ENCODE measurements at regions not wholly inside any gene's neighbourhood (a gene's known extent, or its start where the extent isn't known, plus 50 kb on each side); places are given as distances from the start of the nearest gene placed in this dataset.

DNA sequence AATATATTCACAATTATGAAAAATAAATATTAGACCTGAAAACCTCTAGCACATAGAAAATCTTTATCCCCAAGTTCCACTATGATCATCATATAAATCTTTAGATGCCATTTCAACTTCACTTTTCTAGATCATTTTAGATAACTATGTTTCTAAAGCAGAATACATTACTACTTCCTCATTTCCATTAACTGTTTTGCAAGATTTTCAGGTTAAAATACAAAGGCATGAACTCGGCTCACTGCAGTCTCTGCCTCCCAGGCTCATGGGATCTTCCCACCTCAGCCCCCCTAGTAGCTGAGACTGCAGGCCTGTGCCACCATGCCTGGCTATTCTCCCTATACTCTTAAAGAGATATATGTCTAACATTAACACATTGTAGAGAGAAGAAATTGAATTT lies 1365.9 kb upstream of the AGA start:
- Histone ChIP-seq H3K27ac (ENCODE audit: low read length) (no peak overlapping the region), H3K79me2 (ENCODE audit: insufficient read depth, low read length) (no peaks in the 10 kb centered on the region), H3K9me3 (ENCODE audit: insufficient read depth, low read length, severe bottlenecking) (no peaks in the 10 kb centered on the region), H3K4me1 (ENCODE audit: insufficient read depth, low read length) (no peaks in the 10 kb centered on the region), H3K9ac (ENCODE audit: low read depth, low read length) (no peak overlapping the region), H2AFZ (ENCODE audit: low read depth, low read length) (no peak overlapping the region), H3K4me3 (ENCODE audit: low read depth in 1 of 2, low read length in 2 of 2) (no peak overlapping the region), H3K27me3 (ENCODE audit: insufficient read depth, low read length, poor library complexity) (no peaks in the 10 kb centered on the region), H4K20me1 (ENCODE audit: insufficient read depth, low read length) (no peaks in the 10 kb centered on the region), H3K36me3 (ENCODE audit: insufficient read depth, low read length) (no peaks in the 10 kb centered on the region), H3K4me2 (ENCODE audit: insufficient read depth, low read length) (no peak overlapping the region)
- TF ChIP-seq, protein P1, sequence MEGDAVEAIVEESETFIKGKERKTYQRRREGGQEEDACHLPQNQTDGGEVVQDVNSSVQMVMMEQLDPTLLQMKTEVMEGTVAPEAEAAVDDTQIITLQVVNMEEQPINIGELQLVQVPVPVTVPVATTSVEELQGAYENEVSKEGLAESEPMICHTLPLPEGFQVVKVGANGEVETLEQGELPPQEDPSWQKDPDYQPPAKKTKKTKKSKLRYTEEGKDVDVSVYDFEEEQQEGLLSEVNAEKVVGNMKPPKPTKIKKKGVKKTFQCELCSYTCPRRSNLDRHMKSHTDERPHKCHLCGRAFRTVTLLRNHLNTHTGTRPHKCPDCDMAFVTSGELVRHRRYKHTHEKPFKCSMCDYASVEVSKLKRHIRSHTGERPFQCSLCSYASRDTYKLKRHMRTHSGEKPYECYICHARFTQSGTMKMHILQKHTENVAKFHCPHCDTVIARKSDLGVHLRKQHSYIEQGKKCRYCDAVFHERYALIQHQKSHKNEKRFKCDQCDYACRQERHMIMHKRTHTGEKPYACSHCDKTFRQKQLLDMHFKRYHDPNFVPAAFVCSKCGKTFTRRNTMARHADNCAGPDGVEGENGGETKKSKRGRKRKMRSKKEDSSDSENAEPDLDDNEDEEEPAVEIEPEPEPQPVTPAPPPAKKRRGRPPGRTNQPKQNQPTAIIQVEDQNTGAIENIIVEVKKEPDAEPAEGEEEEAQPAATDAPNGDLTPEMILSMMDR (IDR thresholded peaks at IDR 0.05; ENCODE audit: borderline replicate concordance, extremely low read depth, low read length, poor library complexity, severe bottlenecking): no peak
- TF ChIP-seq EZH2 (IDR thresholded peaks at IDR 0.05; ENCODE audit: borderline replicate concordance, low read depth, low read length, severe bottlenecking): no peak
- ATAC-seq (ENCODE audit: insufficient read depth, low read depth) (no peak), DNase-seq (no peak)

DNA sequence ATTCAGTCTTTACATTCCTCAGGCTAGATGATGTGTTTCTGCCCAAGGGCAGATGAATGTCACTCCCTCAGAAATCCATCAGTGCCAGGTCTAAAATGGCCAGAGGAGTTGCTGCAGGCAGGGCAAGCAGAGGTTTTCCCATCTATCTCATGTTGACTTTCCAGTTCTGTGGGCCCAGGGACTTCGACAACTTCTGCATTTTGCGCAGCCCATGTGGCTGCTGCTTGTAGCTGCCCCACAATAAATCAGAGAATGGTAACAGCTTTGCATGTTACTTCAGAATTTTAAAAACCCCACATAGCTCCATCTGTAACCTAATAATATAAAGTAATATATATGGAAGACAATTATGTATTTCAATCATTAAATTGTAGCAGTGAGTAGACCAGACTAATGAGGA lies 1367.7 kb upstream of the AGA start:
- DNase-seq (no peak), ATAC-seq (ENCODE audit: insufficient read depth, low read depth) (no peak)
- TF ChIP-seq, protein P1 (IDR thresholded peaks at IDR 0.05; ENCODE audit: borderline replicate concordance, extremely low read depth, low read length, poor library complexity, severe bottlenecking): no peak
- TF ChIP-seq EZH2 (IDR thresholded peaks at IDR 0.05; ENCODE audit: borderline replicate concordance, low read depth, low read length, severe bottlenecking): no peak
- no peaks in the 10 kb centered on the region for H4K20me1 ChIP-seq (ENCODE audit: insufficient read depth, low read length)
- no peaks in the 10 kb centered on the region for H3K79me2 ChIP-seq (ENCODE audit: insufficient read depth, low read length)
- no peaks in the 10 kb centered on the region for H3K9me3 ChIP-seq (ENCODE audit: insufficient read depth, low read length, severe bottlenecking)
- H2AFZ ChIP-seq (ENCODE audit: low read depth, low read length): no peak overlapping the region
- H3K36me3 ChIP-seq (ENCODE audit: insufficient read depth, low read length): no peaks in the 10 kb centered on the region
- no peak overlapping the region for H3K9ac ChIP-seq (ENCODE audit: low read depth, low read length)
- H3K27ac ChIP-seq (ENCODE audit: low read length): no peak overlapping the region
- no peaks in the 10 kb centered on the region for H3K27me3 ChIP-seq (ENCODE audit: insufficient read depth, low read length, poor library complexity)
- no peak overlapping the region for H3K4me2 ChIP-seq (ENCODE audit: insufficient read depth, low read length)
- no peaks in the 10 kb centered on the region for H3K4me1 ChIP-seq (ENCODE audit: insufficient read depth, low read length)
- H3K4me3 ChIP-seq (ENCODE audit: low read depth in 1 of 2, low read length in 2 of 2): no peak overlapping the region

DNA sequence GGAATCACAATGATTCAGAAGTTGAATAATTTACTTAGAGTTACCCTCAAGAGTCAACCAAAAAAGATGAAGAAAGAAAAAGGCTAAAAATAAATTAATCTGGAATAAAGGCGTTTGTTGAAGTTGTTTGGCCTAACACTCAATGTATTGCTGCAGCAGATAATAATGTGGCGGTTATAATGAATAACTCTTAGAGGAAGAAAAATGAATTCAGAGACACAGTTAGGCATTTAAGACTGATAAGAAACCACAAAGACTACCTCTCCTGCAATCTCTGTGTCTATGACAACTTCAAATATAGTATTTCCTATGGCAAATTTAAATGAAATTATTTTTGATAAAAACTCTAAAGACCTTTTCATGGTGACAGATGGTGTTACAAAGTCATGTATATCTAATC lies 1369.1 kb upstream of the AGA start:
- ATAC-seq (ENCODE audit: insufficient read depth, low read depth) (no peak), DNase-seq (no peak)
- no peak overlapping the region for H3K9ac ChIP-seq (ENCODE audit: low read depth, low read length)
- no peaks in the 10 kb centered on the region for H3K27me3 ChIP-seq (ENCODE audit: insufficient read depth, low read length, poor library complexity)
- no peaks in the 10 kb centered on the region for H3K9me3 ChIP-seq (ENCODE audit: insufficient read depth, low read length, severe bottlenecking)
- H3K4me3 ChIP-seq (ENCODE audit: low read depth in 1 of 2, low read length in 2 of 2): no peak overlapping the region
- H3K4me2 ChIP-seq (ENCODE audit: insufficient read depth, low read length): no peak overlapping the region
- H3K4me1 ChIP-seq (ENCODE audit: insufficient read depth, low read length): no peaks in the 10 kb centered on the region
- TF ChIP-seq, protein P1 (IDR thresholded peaks at IDR 0.05; ENCODE audit: borderline replicate concordance, extremely low read depth, low read length, poor library complexity, severe bottlenecking): no peak
- H2AFZ ChIP-seq (ENCODE audit: low read depth, low read length): no peak overlapping the region
- no peaks in the 10 kb centered on the region for H3K36me3 ChIP-seq (ENCODE audit: insufficient read depth, low read length)
- H3K79me2 ChIP-seq (ENCODE audit: insufficient read depth, low read length): no peaks in the 10 kb centered on the region
- no peaks in the 10 kb centered on the region for H4K20me1 ChIP-seq (ENCODE audit: insufficient read depth, low read length)
- H3K27ac ChIP-seq (ENCODE audit: low read length): no peak overlapping the region

DNA sequence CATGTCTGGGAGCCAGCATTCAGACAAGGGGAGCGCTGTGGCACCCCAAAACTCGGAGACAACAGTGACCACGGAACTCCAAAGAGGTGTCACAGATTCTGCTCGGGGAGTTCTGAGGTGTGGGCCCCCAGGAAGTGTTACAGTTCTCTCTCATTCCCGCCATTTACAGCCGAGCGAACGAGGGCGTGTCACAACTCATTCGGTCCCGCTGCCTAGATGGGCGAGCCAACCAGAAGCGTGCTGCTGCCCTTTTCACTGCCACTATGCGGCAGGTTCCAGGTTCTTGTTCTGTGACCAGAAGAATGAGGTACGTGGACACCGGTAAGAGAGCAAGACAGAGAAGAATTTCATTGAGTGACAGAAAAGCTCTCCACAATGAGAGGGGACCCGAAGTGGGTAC lies 1370.6 kb upstream of the AGA start:
- ATAC-seq (ENCODE audit: insufficient read depth, low read depth): no peak
- H2AFZ ChIP-seq (ENCODE audit: low read depth, low read length): no peak overlapping the region
- DNase-seq: no peak
- no peak overlapping the region for H3K4me2 ChIP-seq (ENCODE audit: insufficient read depth, low read length)
- H4K20me1 ChIP-seq (ENCODE audit: insufficient read depth, low read length): no peaks in the 10 kb centered on the region
- no peaks in the 10 kb centered on the region for H3K36me3 ChIP-seq (ENCODE audit: insufficient read depth, low read length)
- H3K27ac ChIP-seq (ENCODE audit: low read length): no peak overlapping the region
- TF ChIP-seq EZH2 (IDR thresholded peaks at IDR 0.05; ENCODE audit: borderline replicate concordance, low read depth, low read length, severe bottlenecking): no peak
- TF ChIP-seq, protein P1 (IDR thresholded peaks at IDR 0.05; ENCODE audit: borderline replicate concordance, extremely low read depth, low read length, poor library complexity, severe bottlenecking): no peak
- no peak overlapping the region for H3K4me3 ChIP-seq (ENCODE audit: low read depth in 1 of 2, low read length in 2 of 2)
- H3K4me1 ChIP-seq (ENCODE audit: insufficient read depth, low read length): no peaks in the 10 kb centered on the region
- H3K27me3 ChIP-seq (ENCODE audit: insufficient read depth, low read length, poor library complexity): no peaks in the 10 kb centered on the region
- H3K9me3 ChIP-seq (ENCODE audit: insufficient read depth, low read length, severe bottlenecking): no peaks in the 10 kb centered on the region
- no peak overlapping the region for H3K9ac ChIP-seq (ENCODE audit: low read depth, low read length)
- no peaks in the 10 kb centered on the region for H3K79me2 ChIP-seq (ENCODE audit: insufficient read depth, low read length)
